NT2/D1 (cell line): ENCODE measurements at regions not wholly inside any gene's neighbourhood (a gene's known extent, or its start where the extent isn't known, plus 50 kb on each side); places are given as distances from the start of the nearest gene placed in this dataset.

Source experiments
- SUZ12 ChIP-seq: IDR thresholded peaks from 2 replicates; pipeline ENCODE4 v1.6.1; 2011; ENCODE audit not compliant: insufficient read length, insufficient read depth; ENCODE audit errors: extremely low read depth
- YY1 ChIP-seq: IDR thresholded peaks from 2 replicates; pipeline ENCODE4 v1.6.1; 2011; ENCODE audit not compliant: insufficient read length, insufficient read depth
- ZNF274 ChIP-seq: IDR thresholded peaks from 2 replicates; pipeline ENCODE4 v1.6.1; 2011; ENCODE audit warnings: mild to moderate bottlenecking, low read depth, low read length

- TF ChIP-seq ZNF274 (no peak), YY1 (no peak), SUZ12 (no peak)
These were observed 121.0 kb downstream of the ASB7 start for GRCh38 chr15:100723315-100723801.
